ENCODE measurements at regions not wholly inside any gene's neighbourhood (a gene's known extent, or its start where the extent isn't known, plus 50 kb on each side); places are given as distances from the start of the nearest gene placed in this dataset.

- TF ChIP-seq CTCF (IDR thresholded peaks at IDR 0.05; ENCODE audit: low read length) (no peak), EZH2 (optimal IDR thresholded peaks at IDR 0.05; ENCODE audit: low read depth, low read length) (no peak)
Measured at GRCh38 chr16:8055761-8056160, 534.5 kb downstream of the TMEM114 start.

Measured in MM.1S (cell line).